Lung (tissue), 11 donors: ENCODE measurements at regions not wholly inside any gene's neighbourhood (a gene's known extent, or its start where the extent isn't known, plus 50 kb on each side); places are given as distances from the start of the nearest gene placed in this dataset.

Experiments
- ATAC-seq: fragments of 200-7000 bp; cut with Tn5 transposase; one replicate; pipeline ENCODE4 v1.9.1; 2020; ENCODE audit warnings: moderate number of reproducible peaks; ENCODE audit not compliant: insufficient read depth, low FRiP score
- DNase-seq, 3 donors: peaks; one replicate each; pipeline ENCODE4 v3.0.0-alpha.2; 2013 to 2017
- H3K27ac ChIP-seq, 2 donors: one replicate each; pipeline ENCODE4 v1.5.1; 2013; ENCODE audit warnings: mild to moderate bottlenecking in 2 of 2, moderate library complexity in 2 of 2, control low read depth in 1 of 2, inconsistent platforms in 1 of 2, low read depth in 1 of 2, low read length in 1 of 2
- H3K27me3 ChIP-seq, 3 donors: one replicate each; pipeline ENCODE4 v1.5.1; 2013; ENCODE audit warnings: low read length in 2 of 3; ENCODE audit not compliant: control insufficient read depth in 3 of 3, insufficient read depth in 3 of 3
- H3K36me3 ChIP-seq, 4 donors: one replicate each; pipeline ENCODE4 v1.5.1; 2013; ENCODE audit warnings: low read length in 4 of 4, mild to moderate bottlenecking in 1 of 4, moderate library complexity in 1 of 4; ENCODE audit not compliant: control insufficient read depth in 4 of 4, insufficient read depth in 4 of 4
- H3K4me1 ChIP-seq, 5 donors: one replicate each; pipeline ENCODE4 v1.5.1; 2013; ENCODE audit warnings: low read length in 5 of 5, mild to moderate bottlenecking in 2 of 5, moderate library complexity in 1 of 5; ENCODE audit not compliant: control insufficient read depth in 5 of 5, insufficient read depth in 5 of 5
- H3K4me3 ChIP-seq: one replicate; pipeline ENCODE4 v1.5.1; 2013; ENCODE audit warnings: mild to moderate bottlenecking, control low read depth, moderate library complexity
- H3K9ac ChIP-seq, 2 donors: one replicate each; pipeline ENCODE4 v1.5.1; 2013; ENCODE audit warnings: low read length in 2 of 2, control low read depth in 1 of 2; ENCODE audit not compliant: insufficient read depth in 1 of 2
- H3K9me3 ChIP-seq, 4 donors: one replicate each; pipeline ENCODE4 v1.5.1; 2013; ENCODE audit warnings: low read length in 3 of 4, mild to moderate bottlenecking in 1 of 4, moderate library complexity in 1 of 4; ENCODE audit not compliant: control insufficient read depth in 4 of 4, insufficient read depth in 3 of 4
- WGBS, 2 donors: extraction: QIAGEN DNeasy Blood & Tissue Kit; methylation state at CpG; one replicate each; pipeline ENCODE4 v1.1.7; 2013; 5-methylcytosine and 5-hydroxymethylcytosine counted together
- TF ChIP-seq, protein P1 (sequence below): IDR thresholded peaks from 2 replicates; pipeline ENCODE4 v1.5.1; 2012; ENCODE audit warnings: mild to moderate bottlenecking; ENCODE audit errors: control extremely low read depth, extremely low read depth
- donor health status: control.
- donor health status: control.
- donor health status: Bipolar disorder and iron deficiency.
- donor health status: healthy.
- donor health status: DM: yes; HTN: yes; CAD: no.

- WGBS, 2 donors = 29 to 34% methylated on average over 5 of the region's 5 CpGs
These were observed 100.9 kb upstream of the CCDC91 start for GRCh38 chr12:28089338-28089737.

DNA sequence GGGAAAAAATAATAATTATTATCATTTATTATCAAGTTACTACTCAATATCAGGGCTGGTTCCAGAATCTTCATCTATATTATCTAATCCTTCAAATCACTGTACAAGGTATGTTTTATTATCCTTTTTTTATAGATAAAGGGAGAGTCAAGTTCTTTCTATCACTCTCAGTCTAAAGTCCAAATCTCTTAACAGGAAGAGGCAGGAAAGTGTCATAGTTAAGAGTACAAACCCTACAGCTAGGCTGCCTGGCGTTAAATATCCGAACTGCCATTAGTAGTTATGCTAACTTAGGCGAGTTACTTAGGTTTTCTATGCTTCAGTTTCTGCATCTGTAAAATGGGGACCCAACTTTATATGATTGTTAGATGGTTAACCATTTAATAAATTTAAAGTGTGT, 99.4 kb upstream of the CCDC91 start:
- Histone ChIP-seq H3K36me3 (no peaks in the 10 kb centered on the region), H3K27ac (no peak overlapping the region), H3K27me3 (peaks cover 0 to 1% (median 0%) of the 10 kb centered on the region in 3 donors), H3K9me3 (no peaks in the 10 kb centered on the region), H3K9ac (no peak overlapping the region), H3K4me1 (peaks cover 0 to 4% (median 0%) of the 10 kb centered on the region in 5 donors), H3K4me3 (no peak overlapping the region)
- no peak for DNase-seq
- TF ChIP-seq, protein P1, sequence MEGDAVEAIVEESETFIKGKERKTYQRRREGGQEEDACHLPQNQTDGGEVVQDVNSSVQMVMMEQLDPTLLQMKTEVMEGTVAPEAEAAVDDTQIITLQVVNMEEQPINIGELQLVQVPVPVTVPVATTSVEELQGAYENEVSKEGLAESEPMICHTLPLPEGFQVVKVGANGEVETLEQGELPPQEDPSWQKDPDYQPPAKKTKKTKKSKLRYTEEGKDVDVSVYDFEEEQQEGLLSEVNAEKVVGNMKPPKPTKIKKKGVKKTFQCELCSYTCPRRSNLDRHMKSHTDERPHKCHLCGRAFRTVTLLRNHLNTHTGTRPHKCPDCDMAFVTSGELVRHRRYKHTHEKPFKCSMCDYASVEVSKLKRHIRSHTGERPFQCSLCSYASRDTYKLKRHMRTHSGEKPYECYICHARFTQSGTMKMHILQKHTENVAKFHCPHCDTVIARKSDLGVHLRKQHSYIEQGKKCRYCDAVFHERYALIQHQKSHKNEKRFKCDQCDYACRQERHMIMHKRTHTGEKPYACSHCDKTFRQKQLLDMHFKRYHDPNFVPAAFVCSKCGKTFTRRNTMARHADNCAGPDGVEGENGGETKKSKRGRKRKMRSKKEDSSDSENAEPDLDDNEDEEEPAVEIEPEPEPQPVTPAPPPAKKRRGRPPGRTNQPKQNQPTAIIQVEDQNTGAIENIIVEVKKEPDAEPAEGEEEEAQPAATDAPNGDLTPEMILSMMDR = no peak
- no peak for ATAC-seq
- 96 to 98% methylated on average over 3 of the region's 3 CpGs for WGBS, 2 donors

More at GRCh38 chr12:28089338-28089737, 100.9 kb upstream of the CCDC91 start:
- no peaks in the 10 kb centered on the region for H3K36me3 ChIP-seq
- no peak overlapping the region for H3K4me3 ChIP-seq
- no peak for ATAC-seq
- H3K27ac ChIP-seq = no peak overlapping the region
- peak in 2 of 3 donors; percentile 45 to 50 for DNase-seq
- no peak overlapping the region for H3K9ac ChIP-seq
- no peaks in the 10 kb centered on the region for H3K9me3 ChIP-seq
- peaks cover 0 to 2% (median 0%) of the 10 kb centered on the region in 3 donors for H3K27me3 ChIP-seq
- peaks cover 0 to 4% (median 0%) of the 10 kb centered on the region in 5 donors for H3K4me1 ChIP-seq
- TF ChIP-seq, protein P1 = no peak

GRCh38 chr12:28092396-28092795, 97.9 kb upstream of the CCDC91 start:
- Histone ChIP-seq H3K36me3 (no peaks in the 10 kb centered on the region), H3K4me3 (no peak overlapping the region), H3K27ac (no peak overlapping the region), H3K9me3 (no peaks in the 10 kb centered on the region), H3K9ac (no peak overlapping the region), H3K4me1 (peaks cover 0 to 8% (median 0%) of the 10 kb centered on the region in 5 donors), H3K27me3 (no peaks in the 10 kb centered on the region)
- TF ChIP-seq, protein P1 = no peak
- 94 to 96% methylated on average over 4 of the region's 4 CpGs for WGBS, 2 donors
- no peak for DNase-seq
- ATAC-seq = no peak

- Histone ChIP-seq H3K36me3 (no peaks in the 10 kb centered on the region), H3K27ac (no peak overlapping the region), H3K9ac (no peak overlapping the region), H3K4me1 (peaks cover 0 to 10% (median 0%) of the 10 kb centered on the region in 5 donors), H3K4me3 (no peak overlapping the region), H3K27me3 (no peaks in the 10 kb centered on the region), H3K9me3 (no peaks in the 10 kb centered on the region)
- WGBS, 2 donors = 82 to 83% methylated on average over 2 of the region's 2 CpGs
- TF ChIP-seq, protein P1 = no peak
- peak in 1 of 3 donors; percentile 26 for DNase-seq
- no peak for ATAC-seq
These were observed 93.6 kb upstream of the CCDC91 start for GRCh38 chr12:28096649-28097048.
